22Rv1 (cell line): ENCODE measurements at regions not wholly inside any gene's neighbourhood (a gene's known extent, or its start where the extent isn't known, plus 50 kb on each side); places are given as distances from the start of the nearest gene placed in this dataset.

Experiments used
- CTCF ChIP-seq: fragments of 450-650 bp; IDR thresholded peaks from 2 replicates; pipeline ENCODE4 v1.5.1; 2017; ENCODE audit warnings: mild to moderate bottlenecking
- ZFX ChIP-seq: fragments of 450-650 bp; IDR thresholded peaks from 2 replicates; pipeline ENCODE4 v1.6.1; 2017; ENCODE audit warnings: antibody characterized with exemption, borderline replicate concordance

GRCh38 chr20:60297649-60298048 is 339.4 kb downstream of the CDH26 start:
- no peak for TF ChIP-seq CTCF
- TF ChIP-seq ZFX, result no peak
